ENCODE measurements at regions not wholly inside any gene's neighbourhood (a gene's known extent, or its start where the extent isn't known, plus 50 kb on each side); places are given as distances from the start of the nearest gene placed in this dataset.

- H3K27ac ChIP-seq: no peak overlapping the region
- H3K4me3 ChIP-seq: no peak overlapping the region
- no peaks in the 10 kb centered on the region for H3K27me3 ChIP-seq
- intact Hi-C loops (cut with DNase I; ENCODE audit: low total_unique reads): no loop called here
- no peaks in the 10 kb centered on the region for H3K9me3 ChIP-seq
- H3K4me1 ChIP-seq: peaks cover 6% of the 10 kb centered on the region
- DNase-seq: no peak
- 65 to 77% methylated on average over 8 of the region's 8 CpGs for WGBS, 2 donors
- TF ChIP-seq CTCF (IDR thresholded peaks at IDR 0.05): no peak
- TF ChIP-seq POLR2A (IDR thresholded peaks at IDR 0.05): no peak
- no peaks in the 10 kb centered on the region for H3K36me3 ChIP-seq (ENCODE audit: low read depth, missing control alignments)
These were observed 1028.7 kb downstream of the XPNPEP1 start for GRCh38 chr10:108894402-108895301.

GRCh38 chr10:108877095-108877561, 1046.2 kb downstream of the XPNPEP1 start:
- 30 to 42% methylated on average over 5 of the region's 5 CpGs for WGBS, 2 donors
- TF ChIP-seq CTCF (IDR thresholded peaks at IDR 0.05) (no peak), POLR2A (IDR thresholded peaks at IDR 0.05) (no peak)
- no peak for DNase-seq

GRCh38 chr10:108872854-108873253, 1050.5 kb downstream of the XPNPEP1 start:
- intact Hi-C loops (cut with DNase I; ENCODE audit: low total_unique reads): no loop called here
- TF ChIP-seq POLR2A (IDR thresholded peaks at IDR 0.05) (no peak), CTCF (IDR thresholded peaks at IDR 0.05) (no peak)
- no peaks in the 10 kb centered on the region for H3K9me3 ChIP-seq
- no peaks in the 10 kb centered on the region for H3K27me3 ChIP-seq
- 89 to 90% methylated on average over 2 of the region's 2 CpGs for WGBS, 2 donors
- H3K36me3 ChIP-seq (ENCODE audit: low read depth, missing control alignments): no peaks in the 10 kb centered on the region
- no peaks in the 10 kb centered on the region for H3K4me1 ChIP-seq
- DNase-seq: no peak
- no peak overlapping the region for H3K27ac ChIP-seq
- H3K4me3 ChIP-seq: no peak overlapping the region

More at GRCh38 chr10:108877095-108877561, 1046.2 kb downstream of the XPNPEP1 start:
- Histone ChIP-seq H3K9me3 (no peaks in the 10 kb centered on the region), H3K36me3 (ENCODE audit: low read depth, missing control alignments) (no peaks in the 10 kb centered on the region), H3K4me3 (no peak overlapping the region), H3K27me3 (no peaks in the 10 kb centered on the region), H3K27ac (no peak overlapping the region), H3K4me1 (no peaks in the 10 kb centered on the region)
- intact Hi-C loops (cut with DNase I; ENCODE audit: low total_unique reads): no loop called here

GRCh38 chr10:108868881-108869280, 1054.4 kb downstream of the XPNPEP1 start:
- no peaks in the 10 kb centered on the region for H3K9me3 ChIP-seq
- intact Hi-C loops (cut with DNase I; ENCODE audit: low total_unique reads): no loop called here
- no peak overlapping the region for H3K27ac ChIP-seq
- H3K4me1 ChIP-seq: no peaks in the 10 kb centered on the region
- DNase-seq: no peak
- H3K4me3 ChIP-seq: no peak overlapping the region
- WGBS, 2 donors: 56 to 58% methylated on average over 1 of the region's 1 CpG
- no peaks in the 10 kb centered on the region for H3K36me3 ChIP-seq (ENCODE audit: low read depth, missing control alignments)
- no peak for TF ChIP-seq POLR2A (IDR thresholded peaks at IDR 0.05)
- TF ChIP-seq CTCF (IDR thresholded peaks at IDR 0.05): no peak
- no peaks in the 10 kb centered on the region for H3K27me3 ChIP-seq

All from testis (tissue), 2 donors.